ENCODE measurements at regions not wholly inside any gene's neighbourhood (a gene's known extent, or its start where the extent isn't known, plus 50 kb on each side); places are given as distances from the start of the nearest gene placed in this dataset.
"Not testable (repeated sequence)": the region's sequence is repeated elsewhere in the genome, so short reads cannot be mapped to it uniquely, and the experiment has no call there.

DNA sequence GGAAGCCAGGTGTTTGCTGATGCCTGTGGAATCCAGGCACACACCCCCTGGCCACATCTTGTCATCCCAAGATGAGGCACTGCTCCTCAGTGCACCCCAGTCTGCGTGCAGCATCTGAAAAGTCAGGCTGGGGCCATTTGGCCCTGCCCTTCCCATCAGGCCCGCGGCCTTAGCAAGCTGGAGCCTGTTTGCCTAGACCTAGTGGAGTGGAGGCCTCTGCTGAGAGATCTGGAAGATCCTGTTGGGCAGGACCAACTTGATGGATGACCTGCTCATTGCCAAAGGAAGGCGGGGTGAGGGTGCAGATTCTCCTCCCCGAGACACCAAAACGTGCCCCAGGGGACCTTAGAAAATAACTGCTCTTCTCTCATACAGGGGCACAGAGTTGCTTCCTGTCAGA, 220.2 kb downstream of the SHQ1 start:
- in situ Hi-C loops (cut with MboI; ENCODE audit: low sequenced_read_pairs), result no loop called here

DNA sequence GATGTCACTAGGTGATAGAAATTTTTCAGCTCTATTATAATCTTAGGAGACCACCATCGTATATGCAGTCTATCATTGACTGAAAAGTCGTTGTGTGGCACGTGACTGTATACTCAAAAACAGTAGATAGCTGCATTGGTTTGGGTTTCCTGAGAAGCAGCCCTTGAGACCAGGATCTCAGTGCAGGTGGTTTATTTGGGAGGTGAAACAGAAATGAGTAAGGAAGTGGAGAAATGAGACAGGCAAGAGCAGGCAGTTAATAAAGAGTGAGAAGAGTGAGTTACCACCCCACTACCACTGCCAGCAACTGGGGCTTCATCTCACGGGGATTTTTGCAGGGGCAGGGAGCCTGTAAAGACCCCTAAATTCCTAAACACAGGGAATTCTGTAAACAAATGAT, 221.0 kb downstream of the SHQ1 start:
- in situ Hi-C loops (cut with MboI; ENCODE audit: low sequenced_read_pairs), result no loop called here

DNA sequence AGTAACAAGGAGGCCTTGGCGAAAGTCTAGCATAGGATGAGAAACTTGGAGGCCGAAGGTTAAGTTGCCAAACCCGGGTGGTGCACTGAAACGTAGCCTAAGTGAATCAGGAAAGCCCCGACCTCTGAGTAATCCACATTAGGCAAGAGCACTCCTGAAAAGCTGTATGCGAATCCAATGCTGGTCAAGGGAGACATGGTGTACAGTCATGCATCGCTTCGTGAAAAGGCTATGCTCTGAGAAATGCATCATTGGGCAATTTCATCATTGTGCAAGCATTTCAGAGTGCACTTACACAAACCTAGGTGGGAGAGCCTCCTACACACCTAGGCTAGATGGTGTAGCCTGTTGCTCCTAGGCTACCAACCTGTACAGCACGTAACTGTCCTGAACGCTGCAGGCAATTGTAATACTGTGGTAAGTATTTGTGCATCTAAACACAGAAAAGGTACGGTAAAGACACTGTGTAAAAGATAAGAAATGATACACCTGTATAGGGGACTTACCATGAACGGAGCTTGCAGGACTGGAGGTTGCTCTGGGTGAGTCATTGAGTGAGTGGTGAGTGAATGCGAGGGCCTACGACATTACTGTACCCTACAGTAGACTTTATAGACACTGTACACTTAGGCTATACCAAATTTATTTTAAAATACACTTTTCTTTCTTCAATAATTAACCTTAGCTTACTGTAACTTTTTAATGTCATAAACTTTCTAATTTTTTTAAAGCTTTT, 222.5 kb downstream of the SHQ1 start:
- in situ Hi-C loops (cut with MboI; ENCODE audit: low sequenced_read_pairs), result no loop called here

DNA sequence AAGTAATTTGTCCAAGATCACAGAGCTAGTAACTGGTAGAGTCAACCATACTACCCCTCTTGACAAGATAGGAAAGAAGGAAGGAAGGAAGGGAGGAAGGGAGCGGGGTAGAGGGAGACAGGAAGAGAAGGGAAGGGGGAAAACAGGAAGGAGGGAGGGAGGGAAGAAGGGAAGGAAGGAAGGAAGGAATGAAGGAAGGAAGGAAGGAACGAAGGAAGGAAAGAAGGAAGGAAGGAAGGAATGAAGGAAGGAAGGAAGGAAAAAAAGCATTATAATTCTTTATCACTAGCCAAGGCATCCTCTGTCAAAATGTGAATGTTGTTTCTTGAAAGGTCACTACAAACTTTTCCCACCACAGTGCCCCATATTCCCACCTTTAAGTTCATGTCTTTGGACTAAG, 223.6 kb downstream of the SHQ1 start:
- in situ Hi-C loops (cut with MboI; ENCODE audit: low sequenced_read_pairs), result no loop called here

DNA sequence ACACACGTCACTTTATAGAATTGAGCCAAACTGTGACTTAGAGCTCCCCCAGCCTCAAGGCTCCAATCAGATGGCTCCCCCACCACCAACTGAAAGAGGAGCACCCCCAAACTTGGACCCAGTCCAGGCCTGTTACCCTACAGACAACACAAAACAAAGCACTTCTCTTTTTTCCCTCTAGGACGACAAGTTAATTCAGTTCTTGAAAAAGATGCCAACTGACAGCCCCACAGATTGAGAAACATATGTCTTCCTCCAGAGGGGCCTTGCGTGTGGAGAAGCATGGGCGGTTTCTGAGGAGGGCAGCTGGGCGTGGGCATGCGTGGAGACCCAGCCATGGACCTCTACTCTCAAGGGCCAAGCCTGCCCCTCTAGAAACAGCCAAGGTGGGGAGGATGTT, 229.5 kb downstream of the SHQ1 start:
- in situ Hi-C loops (cut with MboI; ENCODE audit: low sequenced_read_pairs), result no loop called here

DNA sequence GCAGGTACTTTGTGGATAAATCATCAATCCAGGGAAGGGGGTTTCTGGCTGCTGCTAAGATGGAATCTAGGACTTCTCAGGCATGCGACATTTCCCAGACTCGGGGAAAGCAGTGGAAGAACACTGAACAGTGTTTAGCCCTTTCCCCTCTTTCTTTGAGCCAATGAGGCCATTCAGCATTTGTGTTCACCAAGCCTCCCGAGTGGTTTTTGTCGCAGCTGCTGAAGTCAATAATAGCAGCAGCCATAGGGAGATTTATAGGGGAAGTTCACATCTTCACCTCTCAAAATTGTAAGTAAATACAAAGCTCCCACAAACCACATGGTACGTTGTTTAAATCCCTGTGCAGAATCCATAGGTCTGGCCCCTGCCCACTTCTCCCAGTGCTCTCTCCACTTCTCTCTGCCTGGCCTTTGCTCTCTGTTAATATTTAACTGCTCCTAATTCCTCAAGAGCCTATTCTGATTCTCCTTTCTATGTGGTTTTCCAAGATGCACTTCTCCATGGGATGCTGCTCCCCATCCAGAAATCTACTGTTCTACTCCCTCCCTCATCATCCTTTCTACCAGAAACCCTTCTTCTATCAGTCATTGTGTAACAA, 230.7 kb downstream of the SHQ1 start:
- in situ Hi-C loops (cut with MboI; ENCODE audit: low sequenced_read_pairs), result no loop called here

DNA sequence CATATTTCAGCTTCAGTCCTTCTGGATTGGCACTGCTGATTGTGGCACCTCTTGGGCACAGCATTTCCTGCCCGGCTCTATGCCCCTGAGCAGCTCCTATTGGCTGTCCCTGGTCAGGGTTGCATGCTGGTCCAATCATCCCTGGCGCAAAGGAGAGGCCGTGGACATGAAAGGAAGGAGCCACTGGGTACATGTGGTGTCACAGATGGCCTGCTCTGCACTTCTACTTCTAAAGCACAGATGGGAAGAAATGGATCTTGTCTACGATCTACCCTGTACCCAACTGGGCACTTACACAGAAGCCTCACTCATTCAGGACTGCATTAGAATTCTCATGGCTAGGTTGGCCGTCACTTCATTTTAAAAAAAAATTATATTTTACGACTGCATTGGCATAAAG, 232.5 kb downstream of the SHQ1 start:
- in situ Hi-C loops (cut with MboI; ENCODE audit: low sequenced_read_pairs), result no loop called here

DNA sequence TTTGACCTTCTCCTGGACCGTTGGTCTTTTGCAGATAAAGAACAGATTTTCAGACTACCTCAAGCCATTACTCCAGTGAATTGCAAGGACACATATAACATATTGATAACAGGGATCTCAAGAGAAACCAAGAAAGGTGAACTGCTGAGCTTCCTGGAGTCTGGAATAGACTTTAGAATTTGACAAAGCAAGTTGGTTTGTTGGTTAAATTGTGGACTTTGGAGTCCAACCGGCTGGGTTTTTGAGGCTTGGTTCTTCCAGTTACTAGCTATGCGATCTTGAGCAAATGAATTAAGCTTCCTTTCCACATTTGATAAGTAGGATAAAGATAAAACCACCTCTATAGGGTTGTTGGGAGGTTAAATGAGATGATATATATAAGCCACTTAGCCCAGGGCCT, 233.1 kb downstream of the SHQ1 start:
- in situ Hi-C loops (cut with MboI; ENCODE audit: low sequenced_read_pairs), result no loop called here

DNA sequence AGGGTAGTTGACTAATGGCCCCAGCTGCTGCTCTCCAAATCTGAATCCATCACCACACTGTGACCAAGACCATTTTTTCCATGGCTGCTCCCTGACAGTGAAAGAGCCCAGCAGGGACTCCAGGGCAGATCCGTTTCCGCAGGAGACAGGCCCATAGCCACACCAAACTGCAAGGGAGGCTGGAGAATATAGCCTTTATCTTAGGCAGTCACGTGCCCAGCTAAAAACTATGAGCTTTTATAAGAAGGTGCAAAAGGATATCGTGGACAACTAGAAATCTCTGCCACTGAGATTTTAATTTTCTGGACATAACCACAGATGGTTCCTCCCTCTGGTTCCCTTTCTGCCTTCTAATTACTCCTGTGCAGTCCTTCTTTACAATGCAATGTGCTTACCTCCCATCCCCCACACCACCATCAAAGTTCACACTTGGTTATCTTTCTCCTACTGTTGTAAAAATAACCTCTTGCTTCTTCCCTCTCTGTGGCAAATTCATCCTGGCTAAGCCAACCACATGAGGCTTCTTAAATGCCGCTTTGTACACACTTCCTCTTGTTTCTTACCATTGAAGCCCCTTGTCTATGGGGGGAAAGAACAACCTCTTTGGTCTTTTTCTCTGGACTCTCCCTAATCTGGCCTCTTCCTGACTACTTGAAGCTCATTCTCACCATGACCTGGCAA, 233.7 kb downstream of the SHQ1 start:
- in situ Hi-C loops (cut with MboI; ENCODE audit: low sequenced_read_pairs), result no loop called here

DNA sequence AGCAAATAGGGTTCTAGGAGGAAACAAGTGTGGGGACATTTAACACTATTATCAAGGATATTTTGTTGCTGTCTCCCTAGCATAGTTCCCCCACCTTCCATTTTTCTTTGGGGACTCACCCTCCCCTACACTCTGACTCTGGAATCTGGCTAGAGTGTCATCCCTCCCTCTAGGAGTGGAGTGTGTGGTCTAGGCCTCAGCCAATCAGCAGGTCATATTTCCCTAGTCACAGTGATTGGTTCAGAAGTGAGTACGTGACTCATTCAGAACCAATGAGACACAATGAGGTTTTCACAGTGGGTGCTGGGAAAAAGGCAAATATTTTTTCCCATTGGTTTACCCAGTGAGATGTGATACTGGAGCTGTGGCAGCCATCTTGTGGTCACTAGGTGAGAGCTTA, 234.4 kb downstream of the SHQ1 start:
- in situ Hi-C loops (cut with MboI; ENCODE audit: low sequenced_read_pairs), result no loop called here

DNA sequence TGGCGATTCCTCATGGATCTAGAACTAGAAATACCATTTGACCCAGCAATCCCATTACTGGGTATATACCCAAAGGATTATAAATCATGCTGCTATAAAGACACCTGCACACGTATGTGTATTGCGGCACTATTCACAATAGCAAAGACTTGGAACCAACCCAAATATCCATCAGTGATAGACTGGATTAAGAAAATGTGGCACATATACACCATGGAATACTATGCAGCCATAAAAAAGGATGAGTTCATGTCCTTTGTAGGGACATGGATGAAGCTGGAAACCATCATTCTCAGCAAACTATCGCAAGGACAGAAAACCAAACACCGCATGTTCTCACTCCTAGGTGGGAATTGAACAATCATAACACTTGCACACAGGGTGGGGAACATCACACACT, 239.1 kb downstream of the SHQ1 start:
- in situ Hi-C loops (cut with MboI; ENCODE audit: low sequenced_read_pairs), result not testable (repeated sequence)

DNA sequence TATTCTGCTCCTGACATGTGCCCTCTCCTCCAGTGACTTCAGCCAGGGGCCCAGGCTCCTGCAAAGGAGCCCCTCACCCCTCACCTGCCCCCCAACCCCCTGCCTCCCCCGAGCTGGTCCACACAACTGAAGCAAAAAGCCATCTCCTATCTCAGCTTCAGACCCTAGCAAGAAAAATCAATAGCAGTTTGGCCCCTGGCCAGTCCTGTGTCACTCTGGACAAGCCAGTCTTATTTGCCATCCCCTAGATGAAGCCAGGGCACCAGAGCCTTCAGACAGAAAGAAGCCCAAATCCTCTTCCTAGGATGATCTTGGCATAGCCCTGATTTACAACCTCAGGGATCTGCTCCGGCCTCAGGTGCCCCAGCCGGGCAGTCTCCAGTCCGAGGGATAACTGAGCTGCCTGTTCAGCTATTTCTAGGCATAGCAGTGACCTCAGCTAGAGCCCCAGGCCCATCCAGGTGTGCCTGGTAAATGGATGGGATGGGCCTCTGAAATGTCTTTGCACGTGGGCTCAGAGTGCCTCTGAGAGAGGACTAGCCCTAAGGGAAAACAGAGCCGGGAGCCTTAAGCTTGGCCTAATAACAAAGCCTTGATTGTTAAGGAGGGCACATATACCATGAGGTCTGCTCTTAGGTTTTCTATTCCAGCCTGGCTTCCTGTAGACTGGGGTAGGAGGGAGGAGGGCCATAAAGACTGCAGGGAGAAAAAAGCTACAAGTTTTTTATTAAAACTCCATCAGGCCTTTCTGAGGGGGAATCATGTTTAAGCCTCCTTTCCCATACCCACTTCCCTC, 242.0 kb downstream of the SHQ1 start:
- in situ Hi-C loops (cut with MboI; ENCODE audit: low sequenced_read_pairs), result no loop called here

DNA sequence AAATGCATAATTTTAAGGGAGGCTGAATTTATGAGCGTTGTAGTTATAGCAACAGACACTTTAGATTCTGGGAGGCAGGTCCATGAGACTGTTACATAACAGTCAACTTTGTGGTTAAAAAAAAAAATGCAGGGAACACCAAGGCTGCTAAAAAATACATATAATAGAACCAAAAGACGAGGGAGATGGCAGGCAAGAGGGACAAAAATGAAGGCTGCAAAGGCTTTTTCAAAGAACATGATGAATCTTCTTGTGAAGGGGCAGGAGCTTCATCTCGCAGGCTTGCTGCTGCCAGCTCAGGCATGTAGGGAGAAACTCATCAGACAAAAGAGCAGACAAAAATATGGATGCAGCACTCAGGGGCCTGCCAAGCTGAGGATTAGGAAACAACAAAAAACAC, 243.9 kb downstream of the SHQ1 start:
- in situ Hi-C loops (cut with MboI; ENCODE audit: low sequenced_read_pairs), result no loop called here

DNA sequence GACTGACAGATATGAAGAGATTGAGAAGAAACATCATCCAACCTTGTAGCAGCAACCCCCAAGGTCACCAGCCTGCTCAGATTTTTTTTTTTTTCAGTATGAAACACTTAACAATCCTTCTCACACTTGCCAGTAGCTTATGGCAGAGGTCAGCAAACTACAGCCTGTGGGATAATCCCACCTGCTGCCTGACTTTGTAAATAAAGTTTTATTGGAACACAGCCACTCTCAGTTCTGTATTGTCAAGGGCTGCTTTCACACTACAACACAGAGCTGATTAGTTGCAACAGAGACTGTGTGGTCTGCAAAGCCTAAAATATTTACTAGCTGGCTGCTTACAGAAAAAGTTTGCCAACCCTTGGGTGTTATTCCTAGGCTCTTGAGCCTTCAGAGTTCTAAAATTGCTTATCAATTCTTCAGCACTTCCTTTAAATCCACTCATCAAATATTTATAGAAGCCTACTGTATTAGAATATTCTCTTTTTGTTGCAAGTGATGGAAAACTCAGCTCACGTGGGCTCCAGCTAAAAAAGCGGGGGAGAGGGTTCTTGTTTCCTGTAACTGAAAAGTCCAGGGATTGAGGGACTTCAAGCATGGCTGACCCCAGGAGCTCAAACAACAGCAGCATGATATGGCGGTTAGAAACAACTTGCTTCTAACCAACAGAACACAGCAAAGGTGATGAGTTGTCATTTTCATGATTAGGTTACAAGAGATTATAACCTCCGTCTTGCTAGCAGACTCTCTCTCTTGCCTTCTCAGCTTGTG, 246.1 kb downstream of the SHQ1 start:
- in situ Hi-C loops (cut with MboI; ENCODE audit: low sequenced_read_pairs), result no loop called here

DNA sequence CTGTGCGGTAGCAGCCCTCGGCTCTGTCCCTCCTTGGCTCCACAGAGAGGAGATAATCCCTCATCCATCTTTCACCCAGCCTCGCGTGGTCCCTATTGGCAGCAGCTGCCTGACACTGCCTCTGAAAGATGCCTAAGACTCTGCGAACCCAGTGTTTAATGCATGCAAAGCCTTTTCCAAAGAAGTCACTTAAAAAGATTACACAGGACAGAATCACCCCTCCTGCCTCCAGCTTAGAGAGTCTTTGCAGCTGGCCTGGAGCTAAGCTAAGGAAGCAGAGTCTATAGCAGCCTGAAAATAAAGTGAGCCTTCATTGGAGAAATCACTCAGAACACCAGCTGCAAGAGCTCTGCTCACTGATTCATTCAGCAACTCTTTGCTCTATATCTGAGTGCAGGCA, 247.2 kb downstream of the SHQ1 start:
- in situ Hi-C loops (cut with MboI; ENCODE audit: low sequenced_read_pairs), result no loop called here

DNA sequence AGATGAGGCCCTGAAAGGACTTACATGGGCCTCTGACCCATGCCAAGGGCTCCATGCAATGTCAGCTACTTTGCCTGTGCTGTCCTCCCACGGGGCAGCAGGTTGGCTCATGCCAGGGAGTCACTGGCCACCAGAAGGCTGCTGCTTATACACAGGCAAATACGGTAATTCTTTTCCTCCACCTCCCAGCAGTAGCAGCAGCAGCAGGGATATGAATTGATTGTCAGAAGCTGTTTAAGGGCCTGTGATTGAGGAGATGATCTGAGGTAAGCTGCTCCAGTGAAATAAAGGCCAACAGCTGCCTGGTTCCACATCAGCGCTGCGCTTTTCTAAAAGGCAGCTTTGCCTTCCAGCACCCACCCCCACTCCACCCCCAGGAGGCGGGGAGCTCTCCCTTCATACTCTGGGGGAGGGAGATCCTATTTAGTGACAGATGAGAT, 250.5 kb downstream of the SHQ1 start:
- in situ Hi-C loops (cut with MboI; ENCODE audit: low sequenced_read_pairs), result no loop called here

DNA sequence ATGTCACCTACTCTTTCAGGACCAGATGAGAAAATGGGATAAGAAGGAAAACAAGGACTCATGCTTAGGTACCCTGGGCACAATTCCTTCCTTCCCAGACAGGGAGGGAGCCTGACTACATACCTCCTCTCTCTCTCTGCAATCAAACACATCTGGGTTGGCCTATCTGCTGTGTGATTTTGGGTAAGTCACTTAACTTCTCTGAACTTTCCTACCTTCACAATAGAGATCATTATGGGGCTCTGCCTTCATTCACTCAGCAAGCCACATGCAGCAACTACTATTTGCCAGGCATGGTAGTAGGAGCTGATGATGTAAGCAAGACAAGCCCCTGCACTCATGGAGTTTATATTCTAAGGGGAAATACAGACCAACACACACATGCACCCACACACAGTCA, 251.2 kb downstream of the SHQ1 start:
- in situ Hi-C loops (cut with MboI; ENCODE audit: low sequenced_read_pairs), result no loop called here

DNA sequence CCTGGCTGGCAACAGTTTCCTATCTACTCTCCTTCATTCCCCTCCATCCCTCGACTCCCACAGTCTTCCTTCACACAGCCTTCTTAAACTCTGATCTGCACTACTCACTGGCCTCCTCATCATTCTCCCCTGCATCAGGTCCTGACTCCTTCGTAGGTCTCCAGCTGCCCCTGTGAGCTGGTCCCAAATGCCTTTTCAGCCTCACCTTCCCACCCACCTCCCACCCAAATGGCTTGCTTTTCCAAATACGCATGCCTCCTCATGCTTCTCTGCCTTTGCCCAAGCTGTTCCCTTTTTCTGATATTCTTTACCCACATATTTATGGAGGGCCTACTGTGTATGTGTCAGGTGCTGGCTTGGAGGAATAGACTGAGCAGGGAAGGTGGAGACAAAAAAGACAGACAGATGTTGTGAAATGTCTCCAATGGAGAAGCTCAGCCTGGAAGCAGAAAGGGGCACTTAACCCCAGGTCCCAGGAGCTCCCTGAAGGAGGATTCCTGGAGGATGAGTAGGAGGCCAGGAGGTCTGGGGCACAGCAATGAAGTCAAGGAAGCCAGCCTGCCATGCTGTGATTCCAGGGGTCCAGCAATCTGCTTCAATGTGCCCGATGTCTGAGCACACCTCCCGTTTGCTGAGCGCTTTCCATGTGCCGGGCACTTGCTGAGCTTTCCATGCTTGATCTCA, 252.2 kb downstream of the SHQ1 start:
- in situ Hi-C loops (cut with MboI; ENCODE audit: low sequenced_read_pairs), result no loop called here

DNA sequence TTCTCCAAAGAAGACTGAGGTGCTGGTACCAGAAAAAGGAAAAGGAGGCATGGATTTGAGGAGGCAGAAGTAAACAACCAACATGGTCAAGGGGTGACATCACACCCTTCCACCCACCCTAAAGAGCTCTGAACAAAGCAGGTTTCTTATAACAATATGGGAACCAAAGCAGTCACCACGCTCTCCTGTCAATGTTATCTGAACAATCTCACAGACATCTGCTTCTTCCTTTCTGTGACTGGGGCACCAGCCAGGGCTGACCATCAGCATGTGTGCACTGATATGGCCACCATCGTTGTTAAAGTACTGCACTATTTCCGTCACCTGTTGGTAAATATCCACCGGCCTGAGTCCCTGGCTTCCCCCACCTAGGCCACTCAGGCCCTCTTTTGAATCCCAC, 252.9 kb downstream of the SHQ1 start:
- in situ Hi-C loops (cut with MboI; ENCODE audit: low sequenced_read_pairs), result no loop called here

DNA sequence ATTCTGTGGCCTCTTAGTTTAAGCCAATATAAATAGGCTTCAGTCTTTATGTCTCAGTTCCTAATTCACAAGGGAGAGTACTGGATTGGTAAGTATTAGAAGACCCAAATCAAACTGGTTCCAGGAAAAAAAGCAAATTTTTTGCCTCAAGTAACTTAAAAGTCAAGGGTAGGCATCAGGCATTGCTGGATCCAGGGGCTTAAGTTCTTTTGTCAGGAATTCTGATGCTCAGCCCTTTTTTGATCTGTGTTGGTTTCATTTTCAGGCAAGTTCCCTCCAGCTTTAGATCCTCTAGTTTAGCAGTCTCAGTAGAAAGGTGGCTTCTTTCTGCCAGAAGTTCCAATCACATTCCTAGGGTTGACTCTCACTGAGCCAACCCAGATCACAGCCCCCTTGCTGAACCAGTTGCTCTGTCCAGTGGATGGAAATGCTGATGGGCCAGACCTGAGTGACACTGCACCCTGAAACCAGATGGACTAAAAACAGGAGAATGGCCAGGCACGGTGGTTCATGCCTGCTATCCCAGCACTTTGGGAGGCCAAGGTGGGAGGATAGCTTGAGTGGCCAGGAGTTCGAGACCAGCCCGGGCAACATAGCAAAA, 253.5 kb downstream of the SHQ1 start:
- in situ Hi-C loops (cut with MboI; ENCODE audit: low sequenced_read_pairs), result no loop called here

All from HL-60/S4 treated with retinoic acid at 250 ng/mL for 4 days and 3 days (cell line).